H1 (cell line): ENCODE measurements at regions not wholly inside any gene's neighbourhood (a gene's known extent, or its start where the extent isn't known, plus 50 kb on each side); places are given as distances from the start of the nearest gene placed in this dataset.

Experiments used
- BCL11A ChIP-seq, 2 experiments: IDR thresholded peaks; one replicate each; pipeline ENCODE4 v1.6.1; 2011; ENCODE audit warnings: low read depth in 2 of 2, low read length in 2 of 2, mild to moderate bottlenecking in 2 of 2
- PHF8 ChIP-seq: fragments of 200-600 bp; sonication (generic); conservative IDR thresholded peaks from 2 replicates; pipeline ENCODE4 v1.7.1; 2012; ENCODE audit warnings: low read depth, mild to moderate bottlenecking, inconsistent platforms, low read length, moderate library complexity
- YY1 ChIP-seq: IDR thresholded peaks from 2 replicates; pipeline ENCODE4 v1.6.1; 2011; ENCODE audit warnings: low read depth, mild to moderate bottlenecking, low read length
- TF ChIP-seq, protein P1 (sequence below): fragments of 300-600 bp; sonication (generic); IDR thresholded peaks from 2 replicates; pipeline ENCODE4 v1.7.1; 2012; ENCODE audit warnings: low read length, moderate library complexity, mild to moderate bottlenecking, inconsistent platforms; ENCODE audit not compliant: insufficient replicate concordance

DNA sequence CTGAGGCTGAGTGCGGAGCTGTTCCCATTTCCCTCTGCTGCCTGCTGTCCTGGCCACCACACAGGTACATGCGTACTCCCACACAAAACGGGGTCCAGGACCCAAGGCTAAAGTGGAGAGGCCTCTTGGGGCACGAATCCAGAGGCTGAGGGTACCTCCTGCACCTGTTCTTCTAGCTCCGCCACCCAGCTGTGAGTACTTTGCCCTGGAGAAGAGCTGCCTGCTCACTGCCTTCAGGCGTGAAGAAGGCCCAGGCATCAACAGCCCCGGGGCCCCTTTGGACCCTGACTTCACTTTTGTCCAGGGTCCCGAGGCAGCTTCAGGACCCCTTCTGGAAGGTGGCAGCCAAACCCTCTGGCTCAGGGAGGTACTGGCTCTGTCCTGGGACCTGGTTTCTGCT lies 88.6 kb downstream of the HIF1AN start (continued):
- TF ChIP-seq, protein P1, sequence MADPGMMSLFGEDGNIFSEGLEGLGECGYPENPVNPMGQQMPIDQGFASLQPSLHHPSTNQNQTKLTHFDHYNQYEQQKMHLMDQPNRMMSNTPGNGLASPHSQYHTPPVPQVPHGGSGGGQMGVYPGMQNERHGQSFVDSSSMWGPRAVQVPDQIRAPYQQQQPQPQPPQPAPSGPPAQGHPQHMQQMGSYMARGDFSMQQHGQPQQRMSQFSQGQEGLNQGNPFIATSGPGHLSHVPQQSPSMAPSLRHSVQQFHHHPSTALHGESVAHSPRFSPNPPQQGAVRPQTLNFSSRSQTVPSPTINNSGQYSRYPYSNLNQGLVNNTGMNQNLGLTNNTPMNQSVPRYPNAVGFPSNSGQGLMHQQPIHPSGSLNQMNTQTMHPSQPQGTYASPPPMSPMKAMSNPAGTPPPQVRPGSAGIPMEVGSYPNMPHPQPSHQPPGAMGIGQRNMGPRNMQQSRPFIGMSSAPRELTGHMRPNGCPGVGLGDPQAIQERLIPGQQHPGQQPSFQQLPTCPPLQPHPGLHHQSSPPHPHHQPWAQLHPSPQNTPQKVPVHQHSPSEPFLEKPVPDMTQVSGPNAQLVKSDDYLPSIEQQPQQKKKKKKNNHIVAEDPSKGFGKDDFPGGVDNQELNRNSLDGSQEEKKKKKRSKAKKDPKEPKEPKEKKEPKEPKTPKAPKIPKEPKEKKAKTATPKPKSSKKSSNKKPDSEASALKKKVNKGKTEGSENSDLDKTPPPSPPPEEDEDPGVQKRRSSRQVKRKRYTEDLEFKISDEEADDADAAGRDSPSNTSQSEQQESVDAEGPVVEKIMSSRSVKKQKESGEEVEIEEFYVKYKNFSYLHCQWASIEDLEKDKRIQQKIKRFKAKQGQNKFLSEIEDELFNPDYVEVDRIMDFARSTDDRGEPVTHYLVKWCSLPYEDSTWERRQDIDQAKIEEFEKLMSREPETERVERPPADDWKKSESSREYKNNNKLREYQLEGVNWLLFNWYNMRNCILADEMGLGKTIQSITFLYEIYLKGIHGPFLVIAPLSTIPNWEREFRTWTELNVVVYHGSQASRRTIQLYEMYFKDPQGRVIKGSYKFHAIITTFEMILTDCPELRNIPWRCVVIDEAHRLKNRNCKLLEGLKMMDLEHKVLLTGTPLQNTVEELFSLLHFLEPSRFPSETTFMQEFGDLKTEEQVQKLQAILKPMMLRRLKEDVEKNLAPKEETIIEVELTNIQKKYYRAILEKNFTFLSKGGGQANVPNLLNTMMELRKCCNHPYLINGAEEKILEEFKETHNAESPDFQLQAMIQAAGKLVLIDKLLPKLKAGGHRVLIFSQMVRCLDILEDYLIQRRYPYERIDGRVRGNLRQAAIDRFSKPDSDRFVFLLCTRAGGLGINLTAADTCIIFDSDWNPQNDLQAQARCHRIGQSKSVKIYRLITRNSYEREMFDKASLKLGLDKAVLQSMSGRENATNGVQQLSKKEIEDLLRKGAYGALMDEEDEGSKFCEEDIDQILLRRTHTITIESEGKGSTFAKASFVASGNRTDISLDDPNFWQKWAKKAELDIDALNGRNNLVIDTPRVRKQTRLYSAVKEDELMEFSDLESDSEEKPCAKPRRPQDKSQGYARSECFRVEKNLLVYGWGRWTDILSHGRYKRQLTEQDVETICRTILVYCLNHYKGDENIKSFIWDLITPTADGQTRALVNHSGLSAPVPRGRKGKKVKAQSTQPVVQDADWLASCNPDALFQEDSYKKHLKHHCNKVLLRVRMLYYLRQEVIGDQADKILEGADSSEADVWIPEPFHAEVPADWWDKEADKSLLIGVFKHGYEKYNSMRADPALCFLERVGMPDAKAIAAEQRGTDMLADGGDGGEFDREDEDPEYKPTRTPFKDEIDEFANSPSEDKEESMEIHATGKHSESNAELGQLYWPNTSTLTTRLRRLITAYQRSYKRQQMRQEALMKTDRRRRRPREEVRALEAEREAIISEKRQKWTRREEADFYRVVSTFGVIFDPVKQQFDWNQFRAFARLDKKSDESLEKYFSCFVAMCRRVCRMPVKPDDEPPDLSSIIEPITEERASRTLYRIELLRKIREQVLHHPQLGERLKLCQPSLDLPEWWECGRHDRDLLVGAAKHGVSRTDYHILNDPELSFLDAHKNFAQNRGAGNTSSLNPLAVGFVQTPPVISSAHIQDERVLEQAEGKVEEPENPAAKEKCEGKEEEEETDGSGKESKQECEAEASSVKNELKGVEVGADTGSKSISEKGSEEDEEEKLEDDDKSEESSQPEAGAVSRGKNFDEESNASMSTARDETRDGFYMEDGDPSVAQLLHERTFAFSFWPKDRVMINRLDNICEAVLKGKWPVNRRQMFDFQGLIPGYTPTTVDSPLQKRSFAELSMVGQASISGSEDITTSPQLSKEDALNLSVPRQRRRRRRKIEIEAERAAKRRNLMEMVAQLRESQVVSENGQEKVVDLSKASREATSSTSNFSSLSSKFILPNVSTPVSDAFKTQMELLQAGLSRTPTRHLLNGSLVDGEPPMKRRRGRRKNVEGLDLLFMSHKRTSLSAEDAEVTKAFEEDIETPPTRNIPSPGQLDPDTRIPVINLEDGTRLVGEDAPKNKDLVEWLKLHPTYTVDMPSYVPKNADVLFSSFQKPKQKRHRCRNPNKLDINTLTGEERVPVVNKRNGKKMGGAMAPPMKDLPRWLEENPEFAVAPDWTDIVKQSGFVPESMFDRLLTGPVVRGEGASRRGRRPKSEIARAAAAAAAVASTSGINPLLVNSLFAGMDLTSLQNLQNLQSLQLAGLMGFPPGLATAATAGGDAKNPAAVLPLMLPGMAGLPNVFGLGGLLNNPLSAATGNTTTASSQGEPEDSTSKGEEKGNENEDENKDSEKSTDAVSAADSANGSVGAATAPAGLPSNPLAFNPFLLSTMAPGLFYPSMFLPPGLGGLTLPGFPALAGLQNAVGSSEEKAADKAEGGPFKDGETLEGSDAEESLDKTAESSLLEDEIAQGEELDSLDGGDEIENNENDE: no peak
- TF ChIP-seq PHF8: no peak
- TF ChIP-seq BCL11A (IDR thresholded peaks at IDR 0.05; ENCODE audit: low read depth in 2 of 2, low read length in 2 of 2): no peak
- no peak for TF ChIP-seq YY1
